ENCODE measurements at regions not wholly inside any gene's neighbourhood (a gene's known extent, or its start where the extent isn't known, plus 50 kb on each side); places are given as distances from the start of the nearest gene placed in this dataset.
A peak's percentile ranks its signal among the peaks of the same experiment; 100 is the strongest.
"Not testable (repeated sequence)": the region's sequence is repeated elsewhere in the genome, so short reads cannot be mapped to it uniquely, and the experiment has no call there.

GRCh38 chr18:46226461-46226860, 122.3 kb downstream of the HAUS1 start:
- no peak for DNase-seq (ENCODE audit: low read depth)

GRCh38 chr18:46229641-46230040, 125.5 kb downstream of the HAUS1 start:
- not testable (repeated sequence) for DNase-seq (ENCODE audit: low read depth)

GRCh38 chr18:46236156-46236555, 132.0 kb downstream of the HAUS1 start:
- no peak for DNase-seq (ENCODE audit: low read depth)

- no peak for DNase-seq (ENCODE audit: low read depth)
Observed at GRCh38 chr18:46237891-46238290, 133.7 kb downstream of the HAUS1 start.

- no peak for DNase-seq (ENCODE audit: low read depth)
Observed at GRCh38 chr18:46239549-46239948, 135.4 kb downstream of the HAUS1 start.

- no peak for DNase-seq (ENCODE audit: low read depth)
Observed at GRCh38 chr18:46239998-46240397, 135.8 kb downstream of the HAUS1 start.

- DNase-seq (ENCODE audit: low read depth), result not testable (repeated sequence)
Observed at GRCh38 chr18:46241393-46241792, 137.2 kb downstream of the HAUS1 start.

- DNase-seq (ENCODE audit: low read depth), result no peak
Observed at GRCh38 chr18:46242183-46242582, 138.0 kb downstream of the HAUS1 start.

GRCh38 chr18:46243095-46243494, 138.9 kb downstream of the HAUS1 start:
- DNase-seq (ENCODE audit: low read depth), result no peak

- DNase-seq (ENCODE audit: low read depth), result no peak
Observed at GRCh38 chr18:46243673-46244072, 139.5 kb downstream of the HAUS1 start.

- no peak for DNase-seq (ENCODE audit: low read depth)
Observed at GRCh38 chr18:46246101-46246500, 141.9 kb downstream of the HAUS1 start.

GRCh38 chr18:46247942-46248341, 143.8 kb downstream of the HAUS1 start:
- DNase-seq (ENCODE audit: low read depth), result no peak

- peak; percentile 42 for DNase-seq (ENCODE audit: low read depth)
Observed at GRCh38 chr18:46250084-46250811, 146.1 kb downstream of the HAUS1 start.

- no peak for DNase-seq (ENCODE audit: low read depth)
Observed at GRCh38 chr18:46250812-46251173, 146.6 kb downstream of the HAUS1 start.

- DNase-seq (ENCODE audit: low read depth), result no peak
Observed at GRCh38 chr18:46252759-46253158, 148.6 kb downstream of the HAUS1 start.

- DNase-seq (ENCODE audit: low read depth), result peak; percentile 16
Observed at GRCh38 chr18:46253498-46253897, 149.3 kb downstream of the HAUS1 start.

GRCh38 chr18:46256078-46256477, 151.9 kb downstream of the HAUS1 start:
- no peak for DNase-seq (ENCODE audit: low read depth)

- DNase-seq (ENCODE audit: low read depth), result no peak
Observed at GRCh38 chr18:46257366-46257765, 153.2 kb downstream of the HAUS1 start.

- DNase-seq (ENCODE audit: low read depth), result peak; percentile 51
Observed at GRCh38 chr18:46260016-46260878, 156.1 kb downstream of the HAUS1 start.

GRCh38 chr18:46260879-46261143, 156.6 kb downstream of the HAUS1 start:
- DNase-seq (ENCODE audit: low read depth), result no peak

- no peak for DNase-seq (ENCODE audit: low read depth)
Observed at GRCh38 chr18:46261799-46262198, 157.6 kb downstream of the HAUS1 start.

- DNase-seq (ENCODE audit: low read depth), result no peak
Observed at GRCh38 chr18:46262856-46263255, 158.7 kb downstream of the HAUS1 start.

GRCh38 chr18:46264255-46264654, 160.1 kb downstream of the HAUS1 start:
- peak; percentile 29 for DNase-seq (ENCODE audit: low read depth)

All from myocyte (in vitro differentiated cells).